CD4-positive, alpha-beta T cell (primary cell): ENCODE measurements at regions not wholly inside any gene's neighbourhood (a gene's known extent, or its start where the extent isn't known, plus 50 kb on each side); places are given as distances from the start of the nearest gene placed in this dataset.

Source experiments
- ATAC-seq: fragments of 200-7000 bp; cut with Tn5 transposase; one replicate; pipeline ENCODE4 v1.10.0; 2022; ENCODE audit warnings: mild to moderate bottlenecking; ENCODE audit not compliant: poor library complexity
- CTCF ChIA-PET: fragments of 350-600 bp; sonication (Branson Sonifier 250); formaldehyde crosslinking; loops from one replicate; lab custom pipeline; 2021; ENCODE audit warnings: antibody characterized with exemption, inconsistent platforms; lab: Charles Lee
- POLR2A ChIA-PET: fragments of 350-600 bp; sonication (Branson Sonifier 250); formaldehyde crosslinking; loops from one replicate; lab custom pipeline; 2021; ENCODE audit warnings: antibody characterized with exemption, inconsistent platforms; lab: Charles Lee
- DNase-seq, 14 experiments: peaks; one replicate each; pipeline ENCODE4 v3.0.0-alpha.2; 2013 to 2020; ENCODE audit warnings: mixed read lengths in 2 of 14
- H3K27ac ChIP-seq, 2 donors: one replicate each; pipeline versions ENCODE4 v1.5.1 to v1.7.0; 2013; ENCODE audit warnings: low read length in 2 of 2, low read depth in 1 of 2, mild to moderate bottlenecking in 1 of 2
- H3K27me3 ChIP-seq, 2 experiments: 1 replicate in 1 of 2; 2 replicates in 1 of 2; pipeline versions ENCODE4 v1.6.1 to v1.7.0; 2013; ENCODE audit warnings: low read length in 2 of 2, control low read depth in 1 of 2, mild to moderate bottlenecking in 1 of 2, moderate library complexity in 1 of 2; ENCODE audit not compliant: insufficient read depth in 2 of 2, control insufficient read depth in 1 of 2
- H3K36me3 ChIP-seq: one replicate; pipeline ENCODE4 v1.6.1; 2013; ENCODE audit warnings: low read length, control low read depth; ENCODE audit not compliant: insufficient read depth
- H3K4me1 ChIP-seq: one replicate; pipeline ENCODE4 v1.6.1; 2013; ENCODE audit warnings: low read length, control low read depth; ENCODE audit not compliant: insufficient read depth
- H3K4me3 ChIP-seq: one replicate; pipeline ENCODE4 v1.5.1; 2013; ENCODE audit warnings: mild to moderate bottlenecking, low read length, moderate library complexity
- H3K9me3 ChIP-seq, 2 experiments: 1 replicate in 1 of 2; 2 replicates in 1 of 2; pipeline versions ENCODE4 v1.6.1 to v1.7.0; 2013; ENCODE audit warnings: low read length in 2 of 2, mild to moderate bottlenecking in 2 of 2, control low read depth in 1 of 2, moderate library complexity in 1 of 2; ENCODE audit not compliant: control insufficient read depth in 1 of 2, insufficient read depth in 1 of 2
- H3K27ac Mint-ChIP-seq: one replicate; pipeline ENCODE4 v1.8.0; 2020; ENCODE audit warnings: mixed read lengths
- H3K27me3 Mint-ChIP-seq: one replicate; pipeline ENCODE4 v1.8.0; 2021; ENCODE audit warnings: mixed read lengths
- H3K36me3 Mint-ChIP-seq: one replicate; pipeline ENCODE4 v1.8.0; 2021; ENCODE audit warnings: low read depth, mixed read lengths
- H3K4me1 Mint-ChIP-seq: one replicate; pipeline ENCODE4 v1.8.0; 2021; ENCODE audit warnings: low read depth, mixed read lengths
- H3K4me3 Mint-ChIP-seq: one replicate; pipeline ENCODE4 v1.8.0; 2020; ENCODE audit warnings: mild to moderate bottlenecking, mixed read lengths
- H3K9me3 Mint-ChIP-seq: one replicate; pipeline ENCODE4 v1.8.0; 2020; ENCODE audit warnings: mixed read lengths
- intact Hi-C, 2 experiments: fragments of 100-400 bp; cut with DNase I in 1 of 2; cut with micrococcal nuclease in 1 of 2; formaldehyde crosslinking; loops; one replicate each; pipeline versions ENCODE4 v1.15.1 to v1.9.0; 2023 to 2025; cut with DNase I, micrococcal nuclease
- TF ChIP-seq, protein P1 (sequence below): fragments of 200-600 bp; IDR thresholded peaks from one replicate; pipeline ENCODE4 v1.8.0; 2022; ENCODE audit warnings: antibody characterized with exemption, mild to moderate bottlenecking

DNA sequence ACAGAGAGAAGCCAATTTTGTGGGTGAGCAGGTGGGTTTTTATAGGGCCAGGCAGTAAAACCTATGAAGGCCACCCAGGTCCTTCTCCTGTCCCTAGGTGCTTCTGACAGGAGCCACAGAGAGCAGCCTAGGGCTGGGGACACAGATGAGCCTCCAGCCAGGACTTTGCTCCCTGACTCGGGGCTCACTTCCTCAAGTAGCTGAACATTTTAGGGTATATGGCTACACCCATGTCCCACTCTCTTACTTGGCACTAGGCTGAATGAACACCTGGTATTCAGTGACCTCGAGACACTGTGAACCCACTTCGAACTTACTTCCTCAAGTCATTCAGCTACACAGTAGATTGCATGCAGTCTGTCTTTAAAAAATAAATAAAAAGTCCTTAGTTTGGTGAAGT is 217.3 kb downstream of the MID1IP1 start:
- TF ChIP-seq, protein P1, sequence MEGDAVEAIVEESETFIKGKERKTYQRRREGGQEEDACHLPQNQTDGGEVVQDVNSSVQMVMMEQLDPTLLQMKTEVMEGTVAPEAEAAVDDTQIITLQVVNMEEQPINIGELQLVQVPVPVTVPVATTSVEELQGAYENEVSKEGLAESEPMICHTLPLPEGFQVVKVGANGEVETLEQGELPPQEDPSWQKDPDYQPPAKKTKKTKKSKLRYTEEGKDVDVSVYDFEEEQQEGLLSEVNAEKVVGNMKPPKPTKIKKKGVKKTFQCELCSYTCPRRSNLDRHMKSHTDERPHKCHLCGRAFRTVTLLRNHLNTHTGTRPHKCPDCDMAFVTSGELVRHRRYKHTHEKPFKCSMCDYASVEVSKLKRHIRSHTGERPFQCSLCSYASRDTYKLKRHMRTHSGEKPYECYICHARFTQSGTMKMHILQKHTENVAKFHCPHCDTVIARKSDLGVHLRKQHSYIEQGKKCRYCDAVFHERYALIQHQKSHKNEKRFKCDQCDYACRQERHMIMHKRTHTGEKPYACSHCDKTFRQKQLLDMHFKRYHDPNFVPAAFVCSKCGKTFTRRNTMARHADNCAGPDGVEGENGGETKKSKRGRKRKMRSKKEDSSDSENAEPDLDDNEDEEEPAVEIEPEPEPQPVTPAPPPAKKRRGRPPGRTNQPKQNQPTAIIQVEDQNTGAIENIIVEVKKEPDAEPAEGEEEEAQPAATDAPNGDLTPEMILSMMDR, result no peak
- POLR2A ChIA-PET, result no interaction called here
- CTCF ChIA-PET, result no interaction called here
- no peak overlapping the region for H3K4me3 ChIP-seq
- no peak overlapping the region for H3K27ac ChIP-seq
- Mint-ChIP-seq H3K27ac (no peak overlapping the region), H3K4me3 (no peak overlapping the region), H3K27me3 (no peaks in the 10 kb centered on the region), H3K9me3 (no peaks in the 10 kb centered on the region), H3K36me3 (no peaks in the 10 kb centered on the region), H3K4me1 (no peaks in the 10 kb centered on the region)
- no peaks in the 10 kb centered on the region for H3K27me3 ChIP-seq
- no peaks in the 10 kb centered on the region for H3K36me3 ChIP-seq
- no peaks in the 10 kb centered on the region for H3K9me3 ChIP-seq
- H3K4me1 ChIP-seq, result no peaks in the 10 kb centered on the region
- intact Hi-C loops, result no loop called here
- no peak for ATAC-seq
- no peak for DNase-seq

DNA sequence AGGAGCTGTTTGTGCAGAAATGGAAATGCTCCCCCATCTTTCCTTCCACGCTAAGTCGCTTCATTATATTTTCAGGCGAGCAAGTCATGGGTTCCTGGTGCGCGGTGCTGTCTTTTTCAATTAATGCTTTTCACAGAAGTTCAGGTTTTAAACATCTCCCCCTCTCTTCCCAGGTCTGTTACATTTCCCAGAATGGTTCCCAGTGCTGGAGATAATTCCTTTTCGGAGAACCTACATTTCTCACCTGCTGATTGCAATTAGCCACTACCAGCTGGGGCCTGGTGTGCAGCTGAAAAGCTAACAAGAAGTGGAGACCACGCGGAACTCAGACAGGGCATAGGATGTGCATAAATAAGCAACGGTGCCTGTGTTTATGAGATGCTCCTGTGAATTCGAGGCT is 217.8 kb downstream of the MID1IP1 start:
- intact Hi-C loops, result no loop called here
- ChIA-PET CTCF (no interaction called here), POLR2A (no interaction called here)
- no peaks in the 10 kb centered on the region for H3K9me3 Mint-ChIP-seq
- Histone ChIP-seq H3K27ac (no peak overlapping the region), H3K36me3 (no peaks in the 10 kb centered on the region), H3K4me1 (no peaks in the 10 kb centered on the region), H3K27me3 (no peaks in the 10 kb centered on the region), H3K4me3 (no peak overlapping the region), H3K9me3 (no peaks in the 10 kb centered on the region)
- DNase-seq (no peak), ATAC-seq (no peak)
- no peaks in the 10 kb centered on the region for H3K36me3 Mint-ChIP-seq
- no peak overlapping the region for H3K27ac Mint-ChIP-seq
- no peaks in the 10 kb centered on the region for H3K27me3 Mint-ChIP-seq
- H3K4me3 Mint-ChIP-seq, result no peak overlapping the region
- no peaks in the 10 kb centered on the region for H3K4me1 Mint-ChIP-seq
- TF ChIP-seq, protein P1, result no peak

GRCh38 chrX:39020051-39020669 is 218.9 kb downstream of the MID1IP1 start:
- Mint-ChIP-seq H3K4me1 (no peaks in the 10 kb centered on the region), H3K27me3 (no peaks in the 10 kb centered on the region)
- no peak for DNase-seq

More at GRCh38 chrX:39020051-39020669, 218.9 kb downstream of the MID1IP1 start:
- POLR2A ChIA-PET, result no interaction called here
- H3K36me3 Mint-ChIP-seq, result no peaks in the 10 kb centered on the region
- H3K27ac Mint-ChIP-seq, result no peak overlapping the region
- TF ChIP-seq, protein P1, result no peak
- Histone ChIP-seq H3K4me1 (no peaks in the 10 kb centered on the region), H3K36me3 (no peaks in the 10 kb centered on the region), H3K27me3 (no peaks in the 10 kb centered on the region), H3K9me3 (no peaks in the 10 kb centered on the region), H3K4me3 (no peak overlapping the region), H3K27ac (no peak overlapping the region)
- intact Hi-C loops, result no loop called here
- CTCF ChIA-PET, result no interaction called here
- H3K4me3 Mint-ChIP-seq, result no peak overlapping the region
- no peak for ATAC-seq
- no peaks in the 10 kb centered on the region for H3K9me3 Mint-ChIP-seq
